ENCODE measurements at regions not wholly inside any gene's neighbourhood (a gene's known extent, or its start where the extent isn't known, plus 50 kb on each side); places are given as distances from the start of the nearest gene placed in this dataset.

DNA sequence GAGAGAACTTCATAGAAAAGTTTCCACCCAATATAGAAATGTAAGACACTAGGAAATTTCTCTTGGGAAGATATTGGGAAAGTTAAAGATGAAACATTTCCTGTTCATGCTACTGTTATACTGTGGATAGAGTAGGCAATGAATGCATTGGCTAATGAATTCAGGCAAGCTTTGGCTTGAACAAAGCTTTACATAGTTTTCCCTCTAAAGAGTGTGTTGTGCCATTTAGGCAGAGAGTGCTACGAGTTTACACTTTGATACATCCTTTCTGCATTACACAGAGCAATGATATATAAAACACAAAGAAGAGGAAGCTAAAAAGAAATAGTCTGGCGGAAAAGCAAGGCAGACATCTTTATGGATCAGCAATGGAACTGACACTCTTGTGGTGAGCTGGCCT is 125.9 kb upstream of the SHH start:
- TF ChIP-seq, protein P1, sequence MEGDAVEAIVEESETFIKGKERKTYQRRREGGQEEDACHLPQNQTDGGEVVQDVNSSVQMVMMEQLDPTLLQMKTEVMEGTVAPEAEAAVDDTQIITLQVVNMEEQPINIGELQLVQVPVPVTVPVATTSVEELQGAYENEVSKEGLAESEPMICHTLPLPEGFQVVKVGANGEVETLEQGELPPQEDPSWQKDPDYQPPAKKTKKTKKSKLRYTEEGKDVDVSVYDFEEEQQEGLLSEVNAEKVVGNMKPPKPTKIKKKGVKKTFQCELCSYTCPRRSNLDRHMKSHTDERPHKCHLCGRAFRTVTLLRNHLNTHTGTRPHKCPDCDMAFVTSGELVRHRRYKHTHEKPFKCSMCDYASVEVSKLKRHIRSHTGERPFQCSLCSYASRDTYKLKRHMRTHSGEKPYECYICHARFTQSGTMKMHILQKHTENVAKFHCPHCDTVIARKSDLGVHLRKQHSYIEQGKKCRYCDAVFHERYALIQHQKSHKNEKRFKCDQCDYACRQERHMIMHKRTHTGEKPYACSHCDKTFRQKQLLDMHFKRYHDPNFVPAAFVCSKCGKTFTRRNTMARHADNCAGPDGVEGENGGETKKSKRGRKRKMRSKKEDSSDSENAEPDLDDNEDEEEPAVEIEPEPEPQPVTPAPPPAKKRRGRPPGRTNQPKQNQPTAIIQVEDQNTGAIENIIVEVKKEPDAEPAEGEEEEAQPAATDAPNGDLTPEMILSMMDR (IDR thresholded peaks at IDR 0.05; ENCODE audit: poor library complexity, severe bottlenecking): no peak
- TF ChIP-seq, protein P2, sequence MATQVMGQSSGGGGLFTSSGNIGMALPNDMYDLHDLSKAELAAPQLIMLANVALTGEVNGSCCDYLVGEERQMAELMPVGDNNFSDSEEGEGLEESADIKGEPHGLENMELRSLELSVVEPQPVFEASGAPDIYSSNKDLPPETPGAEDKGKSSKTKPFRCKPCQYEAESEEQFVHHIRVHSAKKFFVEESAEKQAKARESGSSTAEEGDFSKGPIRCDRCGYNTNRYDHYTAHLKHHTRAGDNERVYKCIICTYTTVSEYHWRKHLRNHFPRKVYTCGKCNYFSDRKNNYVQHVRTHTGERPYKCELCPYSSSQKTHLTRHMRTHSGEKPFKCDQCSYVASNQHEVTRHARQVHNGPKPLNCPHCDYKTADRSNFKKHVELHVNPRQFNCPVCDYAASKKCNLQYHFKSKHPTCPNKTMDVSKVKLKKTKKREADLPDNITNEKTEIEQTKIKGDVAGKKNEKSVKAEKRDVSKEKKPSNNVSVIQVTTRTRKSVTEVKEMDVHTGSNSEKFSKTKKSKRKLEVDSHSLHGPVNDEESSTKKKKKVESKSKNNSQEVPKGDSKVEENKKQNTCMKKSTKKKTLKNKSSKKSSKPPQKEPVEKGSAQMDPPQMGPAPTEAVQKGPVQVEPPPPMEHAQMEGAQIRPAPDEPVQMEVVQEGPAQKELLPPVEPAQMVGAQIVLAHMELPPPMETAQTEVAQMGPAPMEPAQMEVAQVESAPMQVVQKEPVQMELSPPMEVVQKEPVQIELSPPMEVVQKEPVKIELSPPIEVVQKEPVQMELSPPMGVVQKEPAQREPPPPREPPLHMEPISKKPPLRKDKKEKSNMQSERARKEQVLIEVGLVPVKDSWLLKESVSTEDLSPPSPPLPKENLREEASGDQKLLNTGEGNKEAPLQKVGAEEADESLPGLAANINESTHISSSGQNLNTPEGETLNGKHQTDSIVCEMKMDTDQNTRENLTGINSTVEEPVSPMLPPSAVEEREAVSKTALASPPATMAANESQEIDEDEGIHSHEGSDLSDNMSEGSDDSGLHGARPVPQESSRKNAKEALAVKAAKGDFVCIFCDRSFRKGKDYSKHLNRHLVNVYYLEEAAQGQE (IDR thresholded peaks at IDR 0.05; ENCODE audit: borderline replicate concordance): no peak
- TF ChIP-seq EP300 (conservative IDR thresholded peaks at IDR 0.05; ENCODE audit: poor library complexity, severe bottlenecking) (no peak), EZH2 (IDR thresholded peaks at IDR 0.05; ENCODE audit: borderline replicate concordance, insufficient read depth, low read length, poor library complexity, severe bottlenecking) (no peak), POLR2AphosphoS5 (IDR thresholded peaks at IDR 0.05) (no peak)

All from neural cell (in vitro differentiated cells).